OCI-M2 (cell line): ENCODE measurements at regions not wholly inside any gene's neighbourhood (a gene's known extent, or its start where the extent isn't known, plus 50 kb on each side); places are given as distances from the start of the nearest gene placed in this dataset.
"Not testable (repeated sequence)": the region's sequence is repeated elsewhere in the genome, so short reads cannot be mapped to it uniquely, and the experiment has no call there.

Experiments used
- DNase-seq: peaks from one replicate; lab custom pipeline; 2025; ENCODE audit not compliant: unreplicated experiment; lab: John Stamatoyannopoulos, UW

- no peak for DNase-seq
Observed at GRCh38 chr13:18995259-18995873, 186.3 kb downstream of the TUBA3C start.

GRCh38 chr13:18993884-18994660 is 187.6 kb downstream of the TUBA3C start:
- no peak for DNase-seq

- no peak for DNase-seq
Observed at GRCh38 chr13:18992791-18993190, 188.8 kb downstream of the TUBA3C start.

GRCh38 chr13:18991060-18991459 is 190.6 kb downstream of the TUBA3C start:
- no peak for DNase-seq

- DNase-seq = no peak
Observed at GRCh38 chr13:18978447-18978846, 203.2 kb downstream of the TUBA3C start.

- DNase-seq = no peak
Observed at GRCh38 chr13:18977857-18978256, 203.8 kb downstream of the TUBA3C start.

GRCh38 chr13:18971576-18972219 is 209.9 kb downstream of the TUBA3C start:
- DNase-seq = no peak

GRCh38 chr13:18965347-18965855 is 216.2 kb downstream of the TUBA3C start:
- DNase-seq = no peak

- DNase-seq = no peak
Observed at GRCh38 chr13:18964942-18965341, 216.7 kb downstream of the TUBA3C start.

GRCh38 chr13:18963684-18964083 is 217.9 kb downstream of the TUBA3C start:
- not testable (repeated sequence) for DNase-seq

- DNase-seq = no peak
Observed at GRCh38 chr13:18962168-18962734, 219.4 kb downstream of the TUBA3C start.

GRCh38 chr13:18961383-18962117 is 220.1 kb downstream of the TUBA3C start:
- no peak for DNase-seq

- no peak for DNase-seq
Observed at GRCh38 chr13:18960637-18961227, 220.9 kb downstream of the TUBA3C start.

- DNase-seq = no peak
Observed at GRCh38 chr13:18959996-18960395, 221.6 kb downstream of the TUBA3C start.

- no peak for DNase-seq
Observed at GRCh38 chr13:18959229-18959628, 222.4 kb downstream of the TUBA3C start.

GRCh38 chr13:18956473-18957078 is 225.0 kb downstream of the TUBA3C start:
- DNase-seq = no peak

- DNase-seq = no peak
Observed at GRCh38 chr13:18954254-18954653, 227.4 kb downstream of the TUBA3C start.

- no peak for DNase-seq
Observed at GRCh38 chr13:18953139-18953930, 228.3 kb downstream of the TUBA3C start.
